HL-60 (cell line): ENCODE measurements at regions not wholly inside any gene's neighbourhood (a gene's known extent, or its start where the extent isn't known, plus 50 kb on each side); places are given as distances from the start of the nearest gene placed in this dataset.
A peak's percentile ranks its signal among the peaks of the same experiment; 100 is the strongest.

Experiments used
- DNase-seq, 2 experiments: peaks; one replicate each; pipeline ENCODE4 v3.0.0-alpha.2; 2010 to 2020; ENCODE audit warnings: low read depth in 1 of 2, low spot score in 1 of 2
- H3K27ac ChIP-seq: fragments of 250-450 bp; sonication (Bioruptor Pico); replicated peaks from 2 replicates; pipeline ENCODE4 v1.5.1; 2020; ENCODE audit warnings: mild to moderate bottlenecking, moderate library complexity
- H3K27me3 ChIP-seq: fragments of 250-450 bp; sonication (Bioruptor Pico); 2 replicates; pipeline ENCODE4 v1.5.1; 2021; ENCODE audit warnings: mild to moderate bottlenecking, moderate library complexity; ENCODE audit not compliant: insufficient read depth, poor library complexity, severe bottlenecking
- H3K4me3 ChIP-seq: replicated peaks from 2 replicates; pipeline ENCODE4 v1.5.1; 2011; ENCODE audit warnings: mild to moderate bottlenecking, control low read depth, low read length; ENCODE audit not compliant: insufficient read depth
- CTCF ChIP-seq: IDR thresholded peaks from one replicate; pipeline ENCODE4 v1.5.1; 2011; ENCODE audit warnings: low read length, control low read depth, inconsistent platforms; ENCODE audit not compliant: insufficient read depth
- GABPA ChIP-seq: IDR thresholded peaks from 2 replicates; pipeline ENCODE4 v1.6.1; 2012; ENCODE audit warnings: low read depth
- POLR2AphosphoS5 ChIP-seq: IDR thresholded peaks from 2 replicates; pipeline ENCODE4 v1.6.1; 2012; ENCODE audit warnings: low read depth
- REST ChIP-seq: IDR thresholded peaks from 2 replicates; pipeline ENCODE4 v1.6.1; 2012; ENCODE audit warnings: low read depth; ENCODE audit not compliant: insufficient replicate concordance
- SPI1 ChIP-seq: IDR thresholded peaks from 2 replicates; pipeline ENCODE4 v1.6.1; 2012; ENCODE audit warnings: low read depth, mild to moderate bottlenecking, borderline replicate concordance

- no peaks in the 10 kb centered on the region for H3K27me3 ChIP-seq
- peak in 1 of 2 experiments; percentile 42 for DNase-seq
- H3K27ac ChIP-seq: no peak overlapping the region
- no peak for TF ChIP-seq REST
- TF ChIP-seq SPI1: no peak
- H3K4me3 ChIP-seq: no peak overlapping the region
Measured at GRCh38 chr15:66923438-66923881, 141.9 kb upstream of the SMAD3 start.

- TF ChIP-seq POLR2AphosphoS5 (no peak), CTCF (no peak), SPI1 (no peak), GABPA (no peak)
Measured at GRCh38 chr15:66924889-66925288, 140.5 kb upstream of the SMAD3 start.

GRCh38 chr15:66925721-66926120, 139.7 kb upstream of the SMAD3 start:
- DNase-seq: no peak
- Histone ChIP-seq H3K27ac (no peak overlapping the region), H3K4me3 (no peak overlapping the region), H3K27me3 (no peaks in the 10 kb centered on the region)
- TF ChIP-seq REST: no peak
- no peak for TF ChIP-seq GABPA
- no peak for TF ChIP-seq CTCF
- TF ChIP-seq SPI1: no peak
- TF ChIP-seq POLR2AphosphoS5: no peak

More at GRCh38 chr15:66924889-66925288, 140.5 kb upstream of the SMAD3 start:
- no peak for DNase-seq
- Histone ChIP-seq H3K4me3 (no peak overlapping the region), H3K27me3 (no peaks in the 10 kb centered on the region), H3K27ac (no peak overlapping the region)

- DNase-seq: no peak
- no peaks in the 10 kb centered on the region for H3K27me3 ChIP-seq
- TF ChIP-seq SPI1 (no peak), POLR2AphosphoS5 (no peak), GABPA (no peak), CTCF (no peak)
Measured at GRCh38 chr15:66927201-66928077, 138.0 kb upstream of the SMAD3 start.

More at GRCh38 chr15:66927201-66928077, 138.0 kb upstream of the SMAD3 start:
- Histone ChIP-seq H3K4me3 (no peak overlapping the region), H3K27ac (no peak overlapping the region)
